Ectodermal cell (in vitro differentiated cells): ENCODE measurements at regions not wholly inside any gene's neighbourhood (a gene's known extent, or its start where the extent isn't known, plus 50 kb on each side); places are given as distances from the start of the nearest gene placed in this dataset.

ENCODE experiments used
- H3K27ac ChIP-seq: 2 replicates; pipeline ENCODE4 v1.7.0; 2013; ENCODE audit warnings: mild to moderate bottlenecking, low read depth, low read length; ENCODE audit not compliant: insufficient read depth, poor library complexity, severe bottlenecking
- H3K27me3 ChIP-seq: 2 replicates; pipeline ENCODE4 v1.7.0; 2013; ENCODE audit warnings: mild to moderate bottlenecking, low read length; ENCODE audit not compliant: insufficient read depth, control insufficient read depth, poor library complexity, severe bottlenecking
- H3K36me3 ChIP-seq: one replicate; pipeline ENCODE4 v1.7.0; 2013; ENCODE audit warnings: low read length; ENCODE audit not compliant: control insufficient read depth, insufficient read depth
- H3K4me1 ChIP-seq: one replicate; pipeline ENCODE4 v1.7.0; 2013; ENCODE audit warnings: low read length; ENCODE audit not compliant: control insufficient read depth, insufficient read depth
- H3K4me3 ChIP-seq: 2 replicates; pipeline ENCODE4 v1.7.0; 2013; ENCODE audit warnings: low read depth, low read length, control low read depth; ENCODE audit not compliant: insufficient read depth
- H3K9me3 ChIP-seq: 2 replicates; pipeline ENCODE4 v1.7.0; 2013; ENCODE audit warnings: mild to moderate bottlenecking, low read length, moderate library complexity; ENCODE audit not compliant: control insufficient read depth
- WGBS, 2 experiments: methylation state at CpG; one replicate each; pipeline ENCODE4 v1.1.7; 2013; ENCODE audit warnings: missing lambda C conversion rate in 2 of 2; 5-methylcytosine and 5-hydroxymethylcytosine counted together

- Histone ChIP-seq H3K36me3 (no peaks in the 10 kb centered on the region), H3K4me1 (no peaks in the 10 kb centered on the region), H3K27ac (no peak overlapping the region), H3K27me3 (no peaks in the 10 kb centered on the region), H3K4me3 (no peak overlapping the region), H3K9me3 (no peaks in the 10 kb centered on the region)
- WGBS, 2 experiments: 94 to 100% methylated on average over 1 of the region's 1 CpG
These were observed 136.2 kb downstream of the ZPLD1 start for GRCh38 chr3:102571006-102571405.

GRCh38 chr3:102571720-102572384, 137.0 kb downstream of the ZPLD1 start:
- no peak overlapping the region for H3K27ac ChIP-seq
- H3K4me1 ChIP-seq: no peaks in the 10 kb centered on the region
- H3K36me3 ChIP-seq: no peaks in the 10 kb centered on the region
- H3K9me3 ChIP-seq: no peaks in the 10 kb centered on the region
- 97 to 100% methylated on average over 2 of the region's 2 CpGs for WGBS, 2 experiments
- no peak overlapping the region for H3K4me3 ChIP-seq
- H3K27me3 ChIP-seq: no peaks in the 10 kb centered on the region

- Histone ChIP-seq H3K4me3 (no peak overlapping the region), H3K4me1 (no peaks in the 10 kb centered on the region), H3K27ac (no peak overlapping the region), H3K36me3 (no peaks in the 10 kb centered on the region), H3K27me3 (no peaks in the 10 kb centered on the region), H3K9me3 (no peaks in the 10 kb centered on the region)
- 85 to 90% methylated on average over 3 of the region's 3 CpGs for WGBS, 2 experiments
These were observed 138.7 kb downstream of the ZPLD1 start for GRCh38 chr3:102573483-102574028.

GRCh38 chr3:102574355-102574754, 139.5 kb downstream of the ZPLD1 start:
- H3K36me3 ChIP-seq: no peaks in the 10 kb centered on the region
- H3K4me1 ChIP-seq: no peaks in the 10 kb centered on the region
- WGBS, 2 experiments: 78 to 83% methylated on average over 5 to 6 of the region's 6 CpGs
- H3K9me3 ChIP-seq: no peaks in the 10 kb centered on the region
- H3K27ac ChIP-seq: no peak overlapping the region
- no peak overlapping the region for H3K4me3 ChIP-seq
- no peaks in the 10 kb centered on the region for H3K27me3 ChIP-seq

GRCh38 chr3:102576651-102577050, 141.8 kb downstream of the ZPLD1 start:
- Histone ChIP-seq H3K4me1 (no peaks in the 10 kb centered on the region), H3K4me3 (no peak overlapping the region), H3K27me3 (no peaks in the 10 kb centered on the region), H3K27ac (no peak overlapping the region), H3K9me3 (no peaks in the 10 kb centered on the region), H3K36me3 (no peaks in the 10 kb centered on the region)
- WGBS, 2 experiments: 92 to 94% methylated on average over 1 of the region's 1 CpG

GRCh38 chr3:102577082-102577789, 142.4 kb downstream of the ZPLD1 start:
- WGBS, 2 experiments: 85 to 93% methylated on average over 1 of the region's 1 CpG

GRCh38 chr3:102580760-102581159, 145.9 kb downstream of the ZPLD1 start:
- no peaks in the 10 kb centered on the region for H3K36me3 ChIP-seq
- H3K4me1 ChIP-seq: no peaks in the 10 kb centered on the region
- H3K9me3 ChIP-seq: no peaks in the 10 kb centered on the region
- H3K27ac ChIP-seq: no peak overlapping the region
- no peaks in the 10 kb centered on the region for H3K27me3 ChIP-seq
- H3K4me3 ChIP-seq: no peak overlapping the region

More at GRCh38 chr3:102577082-102577789, 142.4 kb downstream of the ZPLD1 start:
- Histone ChIP-seq H3K4me3 (no peak overlapping the region), H3K27ac (no peak overlapping the region), H3K9me3 (no peaks in the 10 kb centered on the region), H3K27me3 (no peaks in the 10 kb centered on the region), H3K36me3 (no peaks in the 10 kb centered on the region), H3K4me1 (no peaks in the 10 kb centered on the region)

GRCh38 chr3:102586485-102586884, 151.7 kb downstream of the ZPLD1 start:
- Histone ChIP-seq H3K4me3 (no peak overlapping the region), H3K9me3 (no peaks in the 10 kb centered on the region), H3K4me1 (no peaks in the 10 kb centered on the region), H3K27me3 (no peaks in the 10 kb centered on the region), H3K27ac (no peak overlapping the region), H3K36me3 (no peaks in the 10 kb centered on the region)
- WGBS, 2 experiments: 93 to 94% methylated on average over 4 of the region's 4 CpGs

- no peaks in the 10 kb centered on the region for H3K9me3 ChIP-seq
- no peaks in the 10 kb centered on the region for H3K36me3 ChIP-seq
- no peaks in the 10 kb centered on the region for H3K27me3 ChIP-seq
- WGBS, 2 experiments: 88 to 96% methylated on average over 1 to 2 of the region's 2 CpGs
- no peak overlapping the region for H3K27ac ChIP-seq
- H3K4me1 ChIP-seq: no peaks in the 10 kb centered on the region
- no peak overlapping the region for H3K4me3 ChIP-seq
These were observed 159.2 kb downstream of the ZPLD1 start for GRCh38 chr3:102593812-102594602.

- Histone ChIP-seq H3K36me3 (no peaks in the 10 kb centered on the region), H3K27me3 (no peaks in the 10 kb centered on the region), H3K27ac (no peak overlapping the region), H3K4me1 (no peaks in the 10 kb centered on the region), H3K4me3 (no peak overlapping the region), H3K9me3 (no peaks in the 10 kb centered on the region)
- 91 to 92% methylated on average over 3 of the region's 3 CpGs for WGBS, 2 experiments
These were observed 160.2 kb downstream of the ZPLD1 start for GRCh38 chr3:102595057-102595456.
